Glutamatergic neuron (in vitro differentiated cells): ENCODE measurements at regions not wholly inside any gene's neighbourhood (a gene's known extent, or its start where the extent isn't known, plus 50 kb on each side); places are given as distances from the start of the nearest gene placed in this dataset.

ENCODE experiments used
- DNase-seq: peaks from one replicate; pipeline ENCODE4 v3.0.0; 2022
- H3K27ac Mint-ChIP-seq: one replicate; pipeline ENCODE4 v1.8.0; 2020; ENCODE audit warnings: mild to moderate bottlenecking, mixed read lengths, inconsistent platforms; ENCODE audit not compliant: unreplicated experiment
- H3K27me3 Mint-ChIP-seq: one replicate; pipeline ENCODE4 v1.8.0; 2020; ENCODE audit warnings: mild to moderate bottlenecking, moderate library complexity, mixed read lengths, inconsistent platforms; ENCODE audit not compliant: unreplicated experiment
- H3K36me3 Mint-ChIP-seq: one replicate; pipeline ENCODE4 v1.8.0; 2020; ENCODE audit warnings: mild to moderate bottlenecking, mixed read lengths, inconsistent platforms; ENCODE audit not compliant: unreplicated experiment
- H3K4me1 Mint-ChIP-seq: one replicate; pipeline ENCODE4 v1.8.0; 2020; ENCODE audit warnings: mild to moderate bottlenecking, low read depth, mixed read lengths, inconsistent platforms; ENCODE audit not compliant: unreplicated experiment
- H3K4me3 Mint-ChIP-seq: one replicate; pipeline ENCODE4 v1.8.0; 2020; ENCODE audit warnings: mild to moderate bottlenecking, mixed read lengths, inconsistent platforms; ENCODE audit not compliant: unreplicated experiment
- H3K9me3 Mint-ChIP-seq: one replicate; pipeline ENCODE4 v1.8.0; 2020; ENCODE audit warnings: mild to moderate bottlenecking, moderate library complexity, mixed read lengths, inconsistent platforms; ENCODE audit not compliant: unreplicated experiment
- TF ChIP-seq, protein P1 (sequence below): fragments of 200-600 bp; sonication (generic); IDR thresholded peaks from one replicate; pipeline ENCODE4 v1.5.0; 2021; ENCODE audit not compliant: partially characterized antibody, unreplicated experiment

DNA sequence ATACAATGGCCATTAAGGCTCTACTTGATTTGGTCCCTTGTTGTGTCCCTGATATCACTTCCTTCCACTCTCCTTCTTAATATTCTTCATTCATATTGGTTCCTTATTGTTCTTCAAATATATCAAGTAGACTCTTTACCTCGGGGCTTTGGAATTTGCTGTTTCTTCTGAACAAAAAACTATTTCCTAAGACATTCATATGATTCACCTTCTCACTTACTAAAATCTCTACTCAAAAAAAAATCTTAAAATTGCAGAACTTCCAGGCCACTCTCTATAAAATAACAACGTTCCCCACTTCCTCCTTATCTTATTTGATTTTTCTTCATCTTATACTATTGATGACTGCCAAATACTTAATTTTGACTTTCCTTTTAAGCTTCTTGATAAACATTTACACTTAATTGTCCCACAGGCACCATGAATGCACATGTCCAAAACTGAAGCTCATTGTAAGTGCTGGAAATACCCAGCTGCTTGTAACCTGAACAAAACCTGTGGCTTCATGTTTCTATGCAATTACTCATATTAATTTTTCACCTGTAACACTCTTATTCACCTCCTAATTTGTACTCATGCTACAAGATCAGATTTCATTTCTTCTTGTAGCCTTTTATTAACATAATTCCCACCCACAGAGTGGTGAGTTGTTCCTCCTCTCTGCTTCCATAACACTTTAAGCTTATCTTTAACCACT is 58.4 kb upstream of the NUDT12 start:
- DNase-seq, result no peak
- no peaks in the 10 kb centered on the region for H3K9me3 Mint-ChIP-seq
- no peak overlapping the region for H3K4me3 Mint-ChIP-seq
- H3K36me3 Mint-ChIP-seq, result no peaks in the 10 kb centered on the region
- TF ChIP-seq, protein P1, sequence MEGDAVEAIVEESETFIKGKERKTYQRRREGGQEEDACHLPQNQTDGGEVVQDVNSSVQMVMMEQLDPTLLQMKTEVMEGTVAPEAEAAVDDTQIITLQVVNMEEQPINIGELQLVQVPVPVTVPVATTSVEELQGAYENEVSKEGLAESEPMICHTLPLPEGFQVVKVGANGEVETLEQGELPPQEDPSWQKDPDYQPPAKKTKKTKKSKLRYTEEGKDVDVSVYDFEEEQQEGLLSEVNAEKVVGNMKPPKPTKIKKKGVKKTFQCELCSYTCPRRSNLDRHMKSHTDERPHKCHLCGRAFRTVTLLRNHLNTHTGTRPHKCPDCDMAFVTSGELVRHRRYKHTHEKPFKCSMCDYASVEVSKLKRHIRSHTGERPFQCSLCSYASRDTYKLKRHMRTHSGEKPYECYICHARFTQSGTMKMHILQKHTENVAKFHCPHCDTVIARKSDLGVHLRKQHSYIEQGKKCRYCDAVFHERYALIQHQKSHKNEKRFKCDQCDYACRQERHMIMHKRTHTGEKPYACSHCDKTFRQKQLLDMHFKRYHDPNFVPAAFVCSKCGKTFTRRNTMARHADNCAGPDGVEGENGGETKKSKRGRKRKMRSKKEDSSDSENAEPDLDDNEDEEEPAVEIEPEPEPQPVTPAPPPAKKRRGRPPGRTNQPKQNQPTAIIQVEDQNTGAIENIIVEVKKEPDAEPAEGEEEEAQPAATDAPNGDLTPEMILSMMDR, result no peak
- H3K27me3 Mint-ChIP-seq, result no peaks in the 10 kb centered on the region
- H3K4me1 Mint-ChIP-seq, result no peaks in the 10 kb centered on the region
- H3K27ac Mint-ChIP-seq, result no peak overlapping the region

DNA sequence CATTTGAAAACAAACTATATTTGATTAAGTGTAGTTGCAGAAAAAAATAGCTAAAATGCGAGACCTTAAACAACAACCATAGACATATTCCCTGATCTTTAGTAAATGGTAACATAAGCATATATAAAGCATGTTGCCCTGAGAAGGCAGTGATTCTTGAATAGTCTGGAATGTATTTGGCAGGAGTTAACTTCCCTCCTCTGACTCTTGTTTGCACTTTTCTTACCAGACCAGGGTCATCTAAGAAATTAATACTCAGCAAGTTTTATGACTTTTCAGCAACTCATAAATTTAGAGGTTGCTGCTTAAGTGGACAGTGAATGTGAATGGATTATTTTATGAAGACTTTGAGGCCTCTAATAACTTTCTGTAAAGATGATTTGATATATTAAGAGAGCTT is 55.3 kb upstream of the NUDT12 start:
- H3K4me3 Mint-ChIP-seq, result no peak overlapping the region
- H3K36me3 Mint-ChIP-seq, result no peaks in the 10 kb centered on the region
- H3K27me3 Mint-ChIP-seq, result no peaks in the 10 kb centered on the region
- TF ChIP-seq, protein P1, result no peak
- no peaks in the 10 kb centered on the region for H3K4me1 Mint-ChIP-seq
- no peaks in the 10 kb centered on the region for H3K9me3 Mint-ChIP-seq
- no peak overlapping the region for H3K27ac Mint-ChIP-seq
- DNase-seq, result no peak

DNA sequence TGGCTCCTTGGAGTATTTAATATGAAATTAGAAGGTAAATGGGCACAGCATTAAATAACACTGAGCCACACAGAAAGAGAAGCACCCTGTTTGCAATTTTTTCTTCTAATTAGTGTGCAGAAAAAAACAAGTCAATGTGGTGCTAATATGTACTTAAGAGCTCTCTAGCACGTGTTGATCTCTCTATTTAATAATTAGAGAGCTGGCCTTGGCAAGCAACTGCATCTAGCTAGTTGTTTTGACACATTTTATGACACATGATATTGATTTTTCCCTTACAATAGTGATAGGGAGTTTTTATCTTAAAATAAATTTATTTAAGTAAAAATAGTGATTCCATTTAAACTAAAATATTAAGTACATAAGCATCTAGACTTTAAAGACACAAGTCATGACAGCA is 54.5 kb upstream of the NUDT12 start:
- DNase-seq, result no peak
- H3K4me3 Mint-ChIP-seq, result no peak overlapping the region
- no peak overlapping the region for H3K27ac Mint-ChIP-seq
- H3K27me3 Mint-ChIP-seq, result no peaks in the 10 kb centered on the region
- no peaks in the 10 kb centered on the region for H3K9me3 Mint-ChIP-seq
- no peaks in the 10 kb centered on the region for H3K36me3 Mint-ChIP-seq
- TF ChIP-seq, protein P1, result no peak
- H3K4me1 Mint-ChIP-seq, result no peaks in the 10 kb centered on the region

DNA sequence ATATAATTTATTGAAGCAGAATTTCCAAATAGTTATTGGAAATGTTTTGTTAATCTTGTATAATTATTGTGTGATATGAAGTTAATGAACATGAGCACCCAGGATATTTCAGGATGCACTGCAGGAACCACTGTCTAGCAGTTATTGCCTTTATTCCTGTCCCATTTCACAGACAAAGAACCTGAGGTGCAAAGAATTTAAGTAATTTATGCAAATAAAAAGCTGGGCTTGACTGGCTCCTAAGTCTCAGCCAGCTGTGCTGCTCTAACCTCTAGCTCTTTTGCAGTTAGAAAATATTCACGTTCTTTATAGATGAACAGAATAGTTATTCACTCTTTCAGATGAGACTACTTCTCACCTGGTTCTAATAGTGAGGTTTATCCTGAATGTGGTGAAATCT is 50.0 kb upstream of the NUDT12 start:
- no peak overlapping the region for H3K27ac Mint-ChIP-seq
- no peak for DNase-seq
- H3K9me3 Mint-ChIP-seq, result no peaks in the 10 kb centered on the region
- H3K4me1 Mint-ChIP-seq, result no peaks in the 10 kb centered on the region
- H3K36me3 Mint-ChIP-seq, result no peaks in the 10 kb centered on the region
- no peak overlapping the region for H3K4me3 Mint-ChIP-seq
- H3K27me3 Mint-ChIP-seq, result no peaks in the 10 kb centered on the region
- TF ChIP-seq, protein P1, result no peak
